Spleen (tissue), 7 donors: ENCODE measurements at regions not wholly inside any gene's neighbourhood (a gene's known extent, or its start where the extent isn't known, plus 50 kb on each side); places are given as distances from the start of the nearest gene placed in this dataset.

Experiments
- POLR2A ChIP-seq, 3 donors: fragments of 450-650 bp; IDR thresholded peaks; one replicate each; pipeline ENCODE4 v1.5.1; 2017; ENCODE audit warnings: antibody characterized with exemption in 3 of 3, mild to moderate bottlenecking in 1 of 3
- TF ChIP-seq, protein P1 (sequence below), 11 experiments: fragments of 200-600 bp in 7 of 11; fragments of 450-650 bp in 4 of 11; sonication (generic) in 4 of 11; IDR thresholded peaks in 8 of 11; conservative IDR thresholded peaks in 3 of 11; 1 replicate in 7 of 11; 2 replicates in 4 of 11; pipeline versions ENCODE4 v1.4.0 to v1.8.0; 2016 to 2021; ENCODE audit warnings: antibody characterized with exemption in 11 of 11, inconsistent platforms in 4 of 11, mild to moderate bottlenecking in 1 of 11
- donor health status: DM: no; HTN: no; CAD: no; lungs with moderate emphysema.
- donor health status: DM: no; HTN: no; CAD: no.
- donor health status: DM: no; HTN: no; CAD: no.

DNA sequence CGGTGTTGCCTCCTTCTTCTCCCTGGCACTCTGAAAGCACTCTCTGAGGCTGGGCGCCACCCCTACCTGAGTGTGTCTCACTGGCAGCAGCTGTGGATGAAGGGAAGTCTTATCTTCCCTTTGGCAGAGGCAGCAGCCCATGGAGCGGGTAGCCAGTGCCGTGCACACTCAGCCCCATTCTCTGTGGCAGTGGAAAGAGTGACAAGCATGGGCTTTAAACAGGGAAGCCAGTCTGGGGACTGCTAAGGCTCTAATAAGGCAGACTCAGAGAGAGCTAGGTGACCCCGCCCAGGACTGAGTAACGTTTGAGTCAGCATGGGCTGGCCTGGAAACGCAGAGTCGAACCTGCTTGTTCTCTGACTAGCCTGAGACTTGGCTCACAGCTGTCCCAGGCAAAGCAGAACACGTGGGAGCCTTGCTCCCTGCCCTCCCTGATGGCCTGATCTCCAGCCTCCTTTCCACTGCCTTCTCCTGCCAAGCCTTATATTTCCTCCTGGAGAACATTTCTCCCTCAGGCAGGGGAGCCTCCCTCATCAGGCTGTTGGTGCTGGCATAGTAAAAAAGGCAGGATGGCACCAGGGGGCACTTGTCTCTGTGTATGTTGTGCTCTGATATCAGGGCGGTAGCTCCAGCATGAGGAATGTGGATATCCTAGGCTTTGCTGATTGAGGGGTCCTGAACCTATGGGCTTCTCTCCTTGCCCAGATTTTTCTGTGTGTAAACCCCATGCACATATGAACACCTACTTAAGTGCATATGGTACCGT lies 93.9 kb upstream of the LGALSL start:
- no peak for TF ChIP-seq POLR2A (IDR thresholded peaks at IDR 0.05)
- TF ChIP-seq, protein P1, sequence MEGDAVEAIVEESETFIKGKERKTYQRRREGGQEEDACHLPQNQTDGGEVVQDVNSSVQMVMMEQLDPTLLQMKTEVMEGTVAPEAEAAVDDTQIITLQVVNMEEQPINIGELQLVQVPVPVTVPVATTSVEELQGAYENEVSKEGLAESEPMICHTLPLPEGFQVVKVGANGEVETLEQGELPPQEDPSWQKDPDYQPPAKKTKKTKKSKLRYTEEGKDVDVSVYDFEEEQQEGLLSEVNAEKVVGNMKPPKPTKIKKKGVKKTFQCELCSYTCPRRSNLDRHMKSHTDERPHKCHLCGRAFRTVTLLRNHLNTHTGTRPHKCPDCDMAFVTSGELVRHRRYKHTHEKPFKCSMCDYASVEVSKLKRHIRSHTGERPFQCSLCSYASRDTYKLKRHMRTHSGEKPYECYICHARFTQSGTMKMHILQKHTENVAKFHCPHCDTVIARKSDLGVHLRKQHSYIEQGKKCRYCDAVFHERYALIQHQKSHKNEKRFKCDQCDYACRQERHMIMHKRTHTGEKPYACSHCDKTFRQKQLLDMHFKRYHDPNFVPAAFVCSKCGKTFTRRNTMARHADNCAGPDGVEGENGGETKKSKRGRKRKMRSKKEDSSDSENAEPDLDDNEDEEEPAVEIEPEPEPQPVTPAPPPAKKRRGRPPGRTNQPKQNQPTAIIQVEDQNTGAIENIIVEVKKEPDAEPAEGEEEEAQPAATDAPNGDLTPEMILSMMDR (IDR thresholded peaks at IDR 0.05 in 8 of 11, conservative IDR thresholded peaks at IDR 0.05 in 3 of 11), result no peak
